ENCODE measurements at regions not wholly inside any gene's neighbourhood (a gene's known extent, or its start where the extent isn't known, plus 50 kb on each side); places are given as distances from the start of the nearest gene placed in this dataset.

GRCh38 chr6:14707971-14708465 is 537.9 kb upstream of the JARID2 start:
- Histone ChIP-seq H3K9me3 (no peaks in the 10 kb centered on the region), H3K4me3 (ENCODE audit: low read depth in 2 of 2, low read length in 1 of 2) (no peak overlapping the region), H3K27me3 (ENCODE audit: insufficient read depth) (no peaks in the 10 kb centered on the region), H3K27ac (ENCODE audit: low read depth in 2 of 2, low read length in 1 of 2) (no peak overlapping the region), H3K9me2 (no peaks in the 10 kb centered on the region), H3K36me3 (replicated peaks in 1 of 2; ENCODE audit: control insufficient read depth in 1 of 2, insufficient read depth in 2 of 2, low read length in 1 of 2) (no peaks in the 10 kb centered on the region), H3K4me1 (ENCODE audit: control insufficient read depth in 1 of 2, insufficient read depth in 2 of 2, low read depth in 1 of 2, low read length in 1 of 2) (peaks cover 0 to 3% of the 10 kb centered on the region in 2 experiments; a peak in 1 of 4 replicates), H3F3A (replicated peaks; ENCODE audit: insufficient read depth) (no peaks in the 10 kb centered on the region), H3K79me2 (ENCODE audit: insufficient read depth) (no peaks in the 10 kb centered on the region), H3K9ac (no peak overlapping the region), H2AFZ (ENCODE audit: low read depth) (no peak overlapping the region), H4K20me1 (ENCODE audit: insufficient read depth) (no peaks in the 10 kb centered on the region), H3K4me2 (no peak overlapping the region)
- POLR2A ChIA-PET, result no interaction called here
- TF ChIP-seq GABPA (IDR thresholded peaks at IDR 0.05; ENCODE audit: low read depth) (no peak), TAF1 (IDR thresholded peaks at IDR 0.05; ENCODE audit: borderline replicate concordance, low read depth, low read length) (no peak)
- 69% methylated on average over 2 of the region's 2 CpGs for WGBS (ENCODE audit: low lambda C conversion rate)
- CTCF ChIA-PET, result no interaction called here
- no peak for DNase-seq

DNA sequence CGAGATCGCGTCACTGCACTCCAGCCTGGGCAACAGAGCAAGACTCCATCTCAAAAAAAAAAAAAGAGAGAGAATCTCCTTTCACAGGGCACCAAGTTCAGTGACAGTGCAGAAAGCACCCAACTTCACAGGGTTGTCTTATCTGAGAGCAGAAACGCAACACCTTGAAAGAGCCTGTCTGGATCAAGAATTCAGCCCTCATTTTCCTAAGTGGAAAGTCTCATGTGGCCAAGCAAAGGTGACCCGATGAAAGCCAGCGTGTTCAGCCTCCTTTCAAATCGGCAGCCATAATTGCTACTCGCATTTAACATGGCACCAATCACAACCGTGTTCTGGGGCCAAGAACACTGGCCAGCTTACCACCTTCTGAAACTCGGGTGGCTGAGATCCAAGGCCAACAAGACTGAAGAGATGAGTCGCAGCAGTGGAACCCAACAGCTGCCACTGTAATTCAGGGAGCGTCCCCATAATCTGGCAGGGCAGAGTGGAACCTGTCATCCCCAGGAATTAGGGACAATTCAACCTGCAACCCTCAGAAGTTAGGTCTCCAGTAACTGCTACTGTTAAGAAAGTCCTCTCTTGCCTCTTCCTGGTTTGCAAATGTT is 536.7 kb upstream of the JARID2 start:
- TF ChIP-seq FOXM1 (IDR thresholded peaks at IDR 0.05; ENCODE audit: low read depth), result no peak
- TF ChIP-seq, protein P1, sequence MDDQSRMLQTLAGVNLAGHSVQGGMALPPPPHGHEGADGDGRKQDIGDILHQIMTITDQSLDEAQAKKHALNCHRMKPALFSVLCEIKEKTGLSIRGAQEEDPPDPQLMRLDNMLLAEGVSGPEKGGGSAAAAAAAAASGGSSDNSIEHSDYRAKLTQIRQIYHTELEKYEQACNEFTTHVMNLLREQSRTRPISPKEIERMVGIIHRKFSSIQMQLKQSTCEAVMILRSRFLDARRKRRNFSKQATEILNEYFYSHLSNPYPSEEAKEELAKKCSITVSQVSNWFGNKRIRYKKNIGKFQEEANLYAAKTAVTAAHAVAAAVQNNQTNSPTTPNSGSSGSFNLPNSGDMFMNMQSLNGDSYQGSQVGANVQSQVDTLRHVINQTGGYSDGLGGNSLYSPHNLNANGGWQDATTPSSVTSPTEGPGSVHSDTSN (IDR thresholded peaks at IDR 0.05), result no peak
- TF ChIP-seq REST (IDR thresholded peaks at IDR 0.05; ENCODE audit: low read depth, low read length), result no peak
- no peak for TF ChIP-seq CTCF (IDR thresholded peaks at IDR 0.05)
- no peak for TF ChIP-seq EZH2phosphoT487 (IDR thresholded peaks at IDR 0.05; ENCODE audit: borderline replicate concordance, low read depth)
- no peak for TF ChIP-seq NFIC (IDR thresholded peaks at IDR 0.05; ENCODE audit: borderline replicate concordance)
- TF ChIP-seq RXRA (IDR thresholded peaks at IDR 0.05; ENCODE audit: borderline replicate concordance, low read depth), result no peak
- TF ChIP-seq, protein P2, sequence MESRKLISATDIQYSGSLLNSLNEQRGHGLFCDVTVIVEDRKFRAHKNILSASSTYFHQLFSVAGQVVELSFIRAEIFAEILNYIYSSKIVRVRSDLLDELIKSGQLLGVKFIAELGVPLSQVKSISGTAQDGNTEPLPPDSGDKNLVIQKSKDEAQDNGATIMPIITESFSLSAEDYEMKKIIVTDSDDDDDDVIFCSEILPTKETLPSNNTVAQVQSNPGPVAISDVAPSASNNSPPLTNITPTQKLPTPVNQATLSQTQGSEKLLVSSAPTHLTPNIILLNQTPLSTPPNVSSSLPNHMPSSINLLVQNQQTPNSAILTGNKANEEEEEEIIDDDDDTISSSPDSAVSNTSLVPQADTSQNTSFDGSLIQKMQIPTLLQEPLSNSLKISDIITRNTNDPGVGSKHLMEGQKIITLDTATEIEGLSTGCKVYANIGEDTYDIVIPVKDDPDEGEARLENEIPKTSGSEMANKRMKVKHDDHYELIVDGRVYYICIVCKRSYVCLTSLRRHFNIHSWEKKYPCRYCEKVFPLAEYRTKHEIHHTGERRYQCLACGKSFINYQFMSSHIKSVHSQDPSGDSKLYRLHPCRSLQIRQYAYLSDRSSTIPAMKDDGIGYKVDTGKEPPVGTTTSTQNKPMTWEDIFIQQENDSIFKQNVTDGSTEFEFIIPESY (IDR thresholded peaks at IDR 0.05; ENCODE audit: borderline replicate concordance, low read depth), result no peak
- no peak for TF ChIP-seq TCF12 (IDR thresholded peaks at IDR 0.05)
- no peak for TF ChIP-seq MXI1 (IDR thresholded peaks at IDR 0.05; ENCODE audit: low read depth, low read length)
- no peak for TF ChIP-seq CHD2 (IDR thresholded peaks at IDR 0.05; ENCODE audit: low read length, partially characterized antibody)
- no peak for TF ChIP-seq JUND (IDR thresholded peaks at IDR 0.05)
- no peak for TF ChIP-seq RCOR1 (IDR thresholded peaks at IDR 0.05; ENCODE audit: low read length)
- no peak for TF ChIP-seq RFX5 (IDR thresholded peaks at IDR 0.05; ENCODE audit: low read length)
- TF ChIP-seq, protein P3, sequence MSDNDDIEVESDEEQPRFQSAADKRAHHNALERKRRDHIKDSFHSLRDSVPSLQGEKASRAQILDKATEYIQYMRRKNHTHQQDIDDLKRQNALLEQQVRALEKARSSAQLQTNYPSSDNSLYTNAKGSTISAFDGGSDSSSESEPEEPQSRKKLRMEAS (IDR thresholded peaks at IDR 0.05; ENCODE audit: low read depth), result no peak
- no peak for TF ChIP-seq YY1 (IDR thresholded peaks at IDR 0.05; ENCODE audit: low read depth)
- no peak for TF ChIP-seq FOSL2 (IDR thresholded peaks at IDR 0.05; ENCODE audit: borderline replicate concordance, low read depth)
- no peak for TF ChIP-seq GABPA (IDR thresholded peaks at IDR 0.05; ENCODE audit: low read depth)
- no peak for TF ChIP-seq ELF1 (IDR thresholded peaks at IDR 0.05)
- H3F3A ChIP-seq (replicated peaks; ENCODE audit: insufficient read depth), result no peaks in the 10 kb centered on the region
- H4K20me1 ChIP-seq (ENCODE audit: insufficient read depth), result no peaks in the 10 kb centered on the region
- peaks cover 0 to 3% of the 10 kb centered on the region in 2 experiments; a peak in 1 of 4 replicates for H3K4me1 ChIP-seq (ENCODE audit: control insufficient read depth in 1 of 2, insufficient read depth in 2 of 2, low read depth in 1 of 2, low read length in 1 of 2)
- H3K9me2 ChIP-seq, result no peaks in the 10 kb centered on the region
- no peak overlapping the region for H3K4me3 ChIP-seq (ENCODE audit: low read depth in 2 of 2, low read length in 1 of 2)
- no peak overlapping the region for H3K27ac ChIP-seq (ENCODE audit: low read depth in 2 of 2, low read length in 1 of 2)
- WGBS (ENCODE audit: low lambda C conversion rate), result 82% methylated on average over 11 of the region's 12 CpGs
- H3K79me2 ChIP-seq (ENCODE audit: insufficient read depth), result no peaks in the 10 kb centered on the region
- no peaks in the 10 kb centered on the region for H3K36me3 ChIP-seq (replicated peaks in 1 of 2; ENCODE audit: control insufficient read depth in 1 of 2, insufficient read depth in 2 of 2, low read length in 1 of 2)
- CTCF ChIA-PET, result no interaction called here
- DNase-seq, result no peak
- POLR2A ChIA-PET, result no interaction called here
- no peak overlapping the region for H3K4me2 ChIP-seq
- H3K9ac ChIP-seq, result no peak overlapping the region
- no peaks in the 10 kb centered on the region for H3K9me3 ChIP-seq
- H3K27me3 ChIP-seq (ENCODE audit: insufficient read depth), result no peaks in the 10 kb centered on the region
- no peak overlapping the region for H2AFZ ChIP-seq (ENCODE audit: low read depth)

Measured in SK-N-SH (cell line).